ENCODE measurements at regions not wholly inside any gene's neighbourhood (a gene's known extent, or its start where the extent isn't known, plus 50 kb on each side); places are given as distances from the start of the nearest gene placed in this dataset.

- no peak for TF ChIP-seq CTCF (IDR thresholded peaks at IDR 0.05)
- no peak for ATAC-seq (ENCODE audit: poor library complexity)
- no peaks in the 10 kb centered on the region for H3K9me3 Mint-ChIP-seq
- peaks cover 41% of the 10 kb centered on the region for H3K27me3 Mint-ChIP-seq
- CTCF ChIA-PET: no interaction called here
- POLR2A ChIA-PET: no interaction called here
- H3K4me1 Mint-ChIP-seq (ENCODE audit: low read depth): no peaks in the 10 kb centered on the region
- Histone ChIP-seq H3K9me3 (ENCODE audit: control insufficient read depth in 1 of 2, insufficient read depth in 1 of 2, low read length in 2 of 2) (peaks cover 0 to 7% of the 10 kb centered on the region in 2 experiments), H3K4me3 (ENCODE audit: low read length) (no peak overlapping the region), H3K27ac (ENCODE audit: low read depth in 1 of 2, low read length in 2 of 2) (no peak overlapping the region), H3K36me3 (ENCODE audit: insufficient read depth, low read length) (no peaks in the 10 kb centered on the region), H3K27me3 (ENCODE audit: control insufficient read depth in 1 of 2, insufficient read depth in 2 of 2, low read length in 2 of 2) (peaks cover 0 to 4% of the 10 kb centered on the region in 2 experiments), H3K4me1 (ENCODE audit: insufficient read depth, low read length) (no peaks in the 10 kb centered on the region)
- no peak for DNase-seq
- no peaks in the 10 kb centered on the region for H3K36me3 Mint-ChIP-seq (ENCODE audit: low read depth)
- intact Hi-C loops (cut with DNase I, micrococcal nuclease): no loop called here
- H3K27ac Mint-ChIP-seq: no peak overlapping the region
- H3K4me3 Mint-ChIP-seq: no peak overlapping the region
Measured at GRCh38 chr5:133669472-133669871, 57.1 kb upstream of the FSTL4 start.

- ATAC-seq (ENCODE audit: poor library complexity) (no peak), DNase-seq (no peak)
- peaks cover 0 to 7% of the 10 kb centered on the region in 2 experiments for H3K9me3 ChIP-seq (ENCODE audit: control insufficient read depth in 1 of 2, insufficient read depth in 1 of 2, low read length in 2 of 2)
- Mint-ChIP-seq H3K4me3 (no peak overlapping the region), H3K27me3 (peaks cover 45% of the 10 kb centered on the region), H3K36me3 (ENCODE audit: low read depth) (no peaks in the 10 kb centered on the region), H3K9me3 (no peaks in the 10 kb centered on the region), H3K27ac (no peak overlapping the region), H3K4me1 (ENCODE audit: low read depth) (no peaks in the 10 kb centered on the region)
- intact Hi-C loops (cut with DNase I, micrococcal nuclease): no loop called here
- no peak overlapping the region for H3K27ac ChIP-seq (ENCODE audit: low read depth in 1 of 2, low read length in 2 of 2)
- ChIA-PET CTCF (no interaction called here), POLR2A (no interaction called here)
- H3K36me3 ChIP-seq (ENCODE audit: insufficient read depth, low read length): no peaks in the 10 kb centered on the region
- no peaks in the 10 kb centered on the region for H3K4me1 ChIP-seq (ENCODE audit: insufficient read depth, low read length)
- no peak overlapping the region for H3K4me3 ChIP-seq (ENCODE audit: low read length)
- no peak for TF ChIP-seq CTCF (IDR thresholded peaks at IDR 0.05)
- H3K27me3 ChIP-seq (ENCODE audit: control insufficient read depth in 1 of 2, insufficient read depth in 2 of 2, low read length in 2 of 2): peaks cover 2 to 4% of the 10 kb centered on the region in 2 experiments
Measured at GRCh38 chr5:133668458-133668857, 56.1 kb upstream of the FSTL4 start.

- peaks cover 43% of the 10 kb centered on the region for H3K27me3 Mint-ChIP-seq
- Histone ChIP-seq H3K9me3 (ENCODE audit: control insufficient read depth in 1 of 2, insufficient read depth in 1 of 2, low read length in 2 of 2) (peaks cover 0 to 4% of the 10 kb centered on the region in 2 experiments), H3K27ac (ENCODE audit: low read depth in 1 of 2, low read length in 2 of 2) (no peak overlapping the region), H3K36me3 (ENCODE audit: insufficient read depth, low read length) (no peaks in the 10 kb centered on the region), H3K4me1 (ENCODE audit: insufficient read depth, low read length) (no peaks in the 10 kb centered on the region), H3K27me3 (ENCODE audit: control insufficient read depth in 1 of 2, insufficient read depth in 2 of 2, low read length in 2 of 2) (peaks cover 4 to 8% of the 10 kb centered on the region in 2 experiments), H3K4me3 (ENCODE audit: low read length) (no peak overlapping the region)
- H3K36me3 Mint-ChIP-seq (ENCODE audit: low read depth): no peaks in the 10 kb centered on the region
- H3K9me3 Mint-ChIP-seq: no peaks in the 10 kb centered on the region
- H3K4me3 Mint-ChIP-seq: no peak overlapping the region
- no peak for TF ChIP-seq CTCF (IDR thresholded peaks at IDR 0.05)
- ChIA-PET POLR2A (no interaction called here), CTCF (no interaction called here)
- H3K4me1 Mint-ChIP-seq (ENCODE audit: low read depth): no peaks in the 10 kb centered on the region
- ATAC-seq (ENCODE audit: poor library complexity) (no peak), DNase-seq (no peak)
- H3K27ac Mint-ChIP-seq: no peak overlapping the region
- intact Hi-C loops (cut with DNase I, micrococcal nuclease): no loop called here
Measured at GRCh38 chr5:133667217-133667616, 54.9 kb upstream of the FSTL4 start.
